ENCODE measurements at regions not wholly inside any gene's neighbourhood (a gene's known extent, or its start where the extent isn't known, plus 50 kb on each side); places are given as distances from the start of the nearest gene placed in this dataset.

DNA sequence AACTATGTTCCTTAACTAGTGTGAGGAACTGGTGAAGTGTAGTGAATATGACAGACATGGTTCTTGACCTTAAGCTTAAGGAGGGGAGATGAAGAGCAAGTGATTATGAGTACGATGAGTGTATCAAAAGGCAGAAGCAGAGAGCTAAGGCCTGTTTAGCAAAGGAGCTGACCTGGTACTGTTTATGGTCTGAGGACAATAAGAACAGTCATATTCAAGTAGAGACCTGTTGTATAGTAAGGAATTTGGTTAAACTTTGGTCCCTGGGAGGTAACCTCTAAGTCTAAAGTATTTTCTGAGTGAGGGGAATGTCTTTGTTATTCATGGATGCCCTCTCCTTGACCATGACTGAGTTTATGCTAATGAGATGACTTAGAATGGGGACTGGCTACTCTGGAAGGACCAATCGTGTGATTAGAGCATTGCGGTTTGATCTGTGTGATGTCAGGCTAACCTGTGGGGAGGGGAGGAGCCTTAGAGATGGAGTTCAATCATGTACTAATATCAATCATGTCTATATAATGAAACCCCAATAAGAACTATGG, 389.3 kb downstream of the BMP4 start:
- no peaks in the 10 kb centered on the region for H4K20me1 ChIP-seq (ENCODE audit: low read length)

GRCh38 chr14:53564870-53565269, 391.8 kb downstream of the BMP4 start:
- POLR2A ChIA-PET (ENCODE audit: unreplicated experiment): no interaction called here
- CTCF ChIA-PET: no interaction called here

More for the DNA sequence above, 389.3 kb downstream of the BMP4 start:
- no peaks in the 10 kb centered on the region for H3K9me2 ChIP-seq (replicated peaks; ENCODE audit: low read length)
- no peaks in the 10 kb centered on the region for H3K4me1 ChIP-seq (ENCODE audit: insufficient read depth, low read length)
- DNase-seq (no peak), ATAC-seq (no peak)
- ChIA-PET POLR2A (ENCODE audit: unreplicated experiment) (interaction anchor here (0.6 kb wide), 1 partner anchor 620 kb away, joined by 6 read pairs; no protein-coding TSS in a partner anchor), CTCF (no interaction called here)
- BruUV-seq (replicated peaks): no TSS peak
- H2AFZ ChIP-seq (ENCODE audit: low read length): no peak overlapping the region
- no peak overlapping the region for H3K27ac ChIP-seq (ENCODE audit: low read length)
- no peaks in the 10 kb centered on the region for H3K27me3 ChIP-seq (ENCODE audit: low read length)
- H3K79me2 ChIP-seq (ENCODE audit: low read length): no peaks in the 10 kb centered on the region
- H3K9ac ChIP-seq (ENCODE audit: low read length): no peak overlapping the region
- H3K4me2 ChIP-seq (ENCODE audit: low read length): no peak overlapping the region
- H3K36me3 ChIP-seq (ENCODE audit: low read depth, low read length): no peaks in the 10 kb centered on the region
- H3F3A ChIP-seq (ENCODE audit: low read length, unreplicated experiment): no peaks in the 10 kb centered on the region
- no peak for TF ChIP-seq EZH2 (IDR thresholded peaks at IDR 0.05; ENCODE audit: low read length, unreplicated experiment)
- no peak overlapping the region for H3K4me3 ChIP-seq (ENCODE audit: low read length)
- H3K9me3 ChIP-seq (ENCODE audit: low read length): no peaks in the 10 kb centered on the region
- intact Hi-C loops (cut with micrococcal nuclease): no loop called here

GRCh38 chr14:53563628-53564027, 393.0 kb downstream of the BMP4 start:
- Histone ChIP-seq H3K4me3 (ENCODE audit: low read length) (no peak overlapping the region), H3K9me3 (ENCODE audit: low read length) (no peaks in the 10 kb centered on the region), H3F3A (ENCODE audit: low read length, unreplicated experiment) (no peaks in the 10 kb centered on the region), H3K4me1 (ENCODE audit: insufficient read depth, low read length) (no peaks in the 10 kb centered on the region), H3K27me3 (ENCODE audit: low read length) (no peaks in the 10 kb centered on the region), H3K9ac (ENCODE audit: low read length) (no peak overlapping the region), H3K36me3 (ENCODE audit: low read depth, low read length) (no peaks in the 10 kb centered on the region), H4K20me1 (ENCODE audit: low read length) (no peaks in the 10 kb centered on the region), H3K4me2 (ENCODE audit: low read length) (no peak overlapping the region), H2AFZ (ENCODE audit: low read length) (no peak overlapping the region), H3K27ac (ENCODE audit: low read length) (no peak overlapping the region), H3K9me2 (replicated peaks; ENCODE audit: low read length) (no peaks in the 10 kb centered on the region), H3K79me2 (ENCODE audit: low read length) (no peaks in the 10 kb centered on the region)
- intact Hi-C loops (cut with micrococcal nuclease): no loop called here
- BruUV-seq (replicated peaks): no TSS peak
- DNase-seq (no peak), ATAC-seq (no peak)
- TF ChIP-seq, protein P1, sequence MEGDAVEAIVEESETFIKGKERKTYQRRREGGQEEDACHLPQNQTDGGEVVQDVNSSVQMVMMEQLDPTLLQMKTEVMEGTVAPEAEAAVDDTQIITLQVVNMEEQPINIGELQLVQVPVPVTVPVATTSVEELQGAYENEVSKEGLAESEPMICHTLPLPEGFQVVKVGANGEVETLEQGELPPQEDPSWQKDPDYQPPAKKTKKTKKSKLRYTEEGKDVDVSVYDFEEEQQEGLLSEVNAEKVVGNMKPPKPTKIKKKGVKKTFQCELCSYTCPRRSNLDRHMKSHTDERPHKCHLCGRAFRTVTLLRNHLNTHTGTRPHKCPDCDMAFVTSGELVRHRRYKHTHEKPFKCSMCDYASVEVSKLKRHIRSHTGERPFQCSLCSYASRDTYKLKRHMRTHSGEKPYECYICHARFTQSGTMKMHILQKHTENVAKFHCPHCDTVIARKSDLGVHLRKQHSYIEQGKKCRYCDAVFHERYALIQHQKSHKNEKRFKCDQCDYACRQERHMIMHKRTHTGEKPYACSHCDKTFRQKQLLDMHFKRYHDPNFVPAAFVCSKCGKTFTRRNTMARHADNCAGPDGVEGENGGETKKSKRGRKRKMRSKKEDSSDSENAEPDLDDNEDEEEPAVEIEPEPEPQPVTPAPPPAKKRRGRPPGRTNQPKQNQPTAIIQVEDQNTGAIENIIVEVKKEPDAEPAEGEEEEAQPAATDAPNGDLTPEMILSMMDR (conservative IDR thresholded peaks at IDR 0.05; ENCODE audit: low read depth, low read length): no peak
- TF ChIP-seq EZH2 (IDR thresholded peaks at IDR 0.05; ENCODE audit: low read length, unreplicated experiment): no peak
- no peak for TF ChIP-seq EZH2phosphoT487 (IDR thresholded peaks at IDR 0.05; ENCODE audit: borderline replicate concordance, low read length)
- POLR2A ChIA-PET (ENCODE audit: unreplicated experiment): no interaction called here
- CTCF ChIA-PET: no interaction called here

More at GRCh38 chr14:53564870-53565269, 391.8 kb downstream of the BMP4 start:
- no peaks in the 10 kb centered on the region for H3F3A ChIP-seq (ENCODE audit: low read length, unreplicated experiment)
- no peaks in the 10 kb centered on the region for H3K4me1 ChIP-seq (ENCODE audit: insufficient read depth, low read length)
- no peak overlapping the region for H2AFZ ChIP-seq (ENCODE audit: low read length)
- H3K36me3 ChIP-seq (ENCODE audit: low read depth, low read length): no peaks in the 10 kb centered on the region
- intact Hi-C loops (cut with micrococcal nuclease): no loop called here
- DNase-seq: no peak
- no peaks in the 10 kb centered on the region for H3K9me2 ChIP-seq (replicated peaks; ENCODE audit: low read length)
- no peak overlapping the region for H3K27ac ChIP-seq (ENCODE audit: low read length)
- H3K9me3 ChIP-seq (ENCODE audit: low read length): no peaks in the 10 kb centered on the region
- ATAC-seq: no peak
- H3K9ac ChIP-seq (ENCODE audit: low read length): no peak overlapping the region
- no TSS peak for BruUV-seq (replicated peaks)
- H3K4me2 ChIP-seq (ENCODE audit: low read length): no peak overlapping the region
- no peaks in the 10 kb centered on the region for H4K20me1 ChIP-seq (ENCODE audit: low read length)
- no peak overlapping the region for H3K4me3 ChIP-seq (ENCODE audit: low read length)
- H3K79me2 ChIP-seq (ENCODE audit: low read length): no peaks in the 10 kb centered on the region
- H3K27me3 ChIP-seq (ENCODE audit: low read length): no peaks in the 10 kb centered on the region
- TF ChIP-seq EZH2 (IDR thresholded peaks at IDR 0.05; ENCODE audit: low read length, unreplicated experiment) (no peak), EZH2phosphoT487 (IDR thresholded peaks at IDR 0.05; ENCODE audit: borderline replicate concordance, low read length) (no peak)
- TF ChIP-seq, protein P1 (conservative IDR thresholded peaks at IDR 0.05; ENCODE audit: low read depth, low read length): no peak

Measured in PC-3 (cell line).